ENCODE measurements at regions not wholly inside any gene's neighbourhood (a gene's known extent, or its start where the extent isn't known, plus 50 kb on each side); places are given as distances from the start of the nearest gene placed in this dataset.
A peak's percentile ranks its signal among the peaks of the same experiment; 100 is the strongest.

DNA sequence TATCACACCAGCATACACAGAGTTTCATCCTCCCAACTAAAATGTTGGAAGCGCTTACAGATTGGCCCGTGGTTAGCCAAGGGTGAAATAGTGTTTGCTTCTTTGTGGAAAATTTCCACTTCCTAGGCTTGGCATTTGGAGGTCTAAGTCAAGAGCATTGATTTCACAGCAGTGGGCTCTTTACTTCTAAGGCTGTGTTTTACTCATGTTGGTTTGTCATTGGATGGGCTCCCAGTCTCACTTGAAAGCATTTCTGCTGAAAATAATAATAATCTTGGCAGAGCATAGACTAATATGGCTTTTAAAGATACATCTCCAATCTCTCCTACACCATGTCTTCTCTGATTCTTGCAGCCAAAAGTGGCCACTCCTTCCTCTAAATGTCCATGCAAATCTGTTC is 82.9 kb downstream of the DYNAP start:
- peaks cover 0 to 10% (median 0%) of the 10 kb centered on the region in 11 donors for H3K9me3 ChIP-seq
- H3K27ac ChIP-seq, result no peak overlapping the region
- intact Hi-C loops (cut with DNase I), result loop anchor here in 9 of 10 donors (5.0 to 10.0 kb wide), 9 partner anchors 117 to 311 kb away; no protein-coding TSS in a partner anchor
- DNase-seq, result no peak
- H3K27me3 ChIP-seq, result no peaks in the 10 kb centered on the region
- no peaks in the 10 kb centered on the region for H3K4me1 ChIP-seq
- no peak overlapping the region for H3K4me3 ChIP-seq
- 90 to 92% methylated on average over 2 of the region's 2 CpGs for WGBS, 2 donors
- H3K36me3 ChIP-seq, result no peaks in the 10 kb centered on the region
- no peak for ATAC-seq
- no peak for TF ChIP-seq CTCF (IDR thresholded peaks at IDR 0.05)

- intact Hi-C loops (cut with DNase I), result loop anchor here in 6 of 10 donors (5.0 to 10.0 kb wide), 5 partner anchors 120 to 310 kb away; no protein-coding TSS in a partner anchor
- H3K4me3 ChIP-seq, result no peak overlapping the region
- no peaks in the 10 kb centered on the region for H3K36me3 ChIP-seq
- no peaks in the 10 kb centered on the region for H3K4me1 ChIP-seq
- H3K27ac ChIP-seq, result no peak overlapping the region
- TF ChIP-seq CTCF (IDR thresholded peaks at IDR 0.05), result no peak
- WGBS, 2 donors, result 48 to 62% methylated on average over 1 of the region's 1 CpG
- H3K27me3 ChIP-seq, result no peaks in the 10 kb centered on the region
- DNase-seq (no peak), ATAC-seq (no peak)
- H3K9me3 ChIP-seq, result peaks cover 0 to 10% (median 0%) of the 10 kb centered on the region in 11 donors
These were observed 84.0 kb downstream of the DYNAP start for GRCh38 chr18:54675076-54675475.

DNA sequence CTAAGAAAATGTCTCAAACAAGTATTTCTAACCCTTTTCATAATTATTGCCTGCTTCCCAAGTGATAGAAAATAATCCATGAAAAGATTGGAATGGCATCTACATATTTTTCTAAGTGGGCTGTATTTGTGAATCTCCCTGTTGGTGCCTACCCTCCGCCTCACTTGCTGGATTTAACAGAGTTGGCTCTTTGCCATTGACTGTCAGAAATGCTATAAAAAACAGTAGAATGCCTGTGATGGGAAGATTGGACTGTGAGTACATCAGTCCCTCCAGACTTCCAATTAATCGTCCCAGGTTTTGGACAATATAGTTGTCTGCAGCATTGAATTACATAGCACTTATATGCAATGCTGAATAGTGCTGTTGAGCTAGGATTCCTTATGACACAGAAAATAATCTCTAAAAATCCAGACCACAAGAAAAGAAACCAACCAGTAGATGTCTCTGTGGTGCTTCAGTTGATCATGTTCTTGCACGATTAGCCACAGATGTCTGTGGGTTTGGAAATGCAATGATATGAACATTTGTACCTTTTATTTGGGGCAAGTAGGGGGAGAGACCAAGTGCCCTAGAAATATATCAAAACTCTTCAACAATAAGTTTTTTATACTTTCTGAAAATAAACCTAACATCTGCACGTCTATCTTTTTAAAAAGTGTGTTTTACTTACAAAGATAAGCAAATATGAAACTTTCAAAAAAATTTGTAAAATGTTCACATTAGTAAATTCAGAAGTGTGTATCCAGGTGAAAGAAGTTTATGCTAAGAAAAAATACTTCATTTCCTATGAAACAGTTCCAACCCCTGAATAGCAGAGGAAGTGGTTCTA is 88.5 kb downstream of the DYNAP start:
- DNase-seq (peak in 1 of 2 donors; percentile 14), ATAC-seq (peak in 4 of 8 donors; percentile 35 to 61 (median 54))
- Histone ChIP-seq H3K27me3 (no peaks in the 10 kb centered on the region), H3K9me3 (peaks cover 0 to 10% (median 0%) of the 10 kb centered on the region in 11 donors), H3K36me3 (no peaks in the 10 kb centered on the region), H3K27ac (no peak overlapping the region), H3K4me1 (peaks cover 0 to 3% (median 0%) of the 10 kb centered on the region in 9 donors), H3K4me3 (no peak overlapping the region)
- TF ChIP-seq CTCF (IDR thresholded peaks at IDR 0.05), result peak in 8 of 9 donors; percentile 29 to 60 (median 48)
- intact Hi-C loops (cut with DNase I), result loop anchor here (1.0 to 10.0 kb wide), 7 partner anchors 125 to 305 kb away; no protein-coding TSS in a partner anchor
- WGBS, 2 donors, result 40 to 44% methylated on average over 4 of the region's 4 CpGs

- Histone ChIP-seq H3K27ac (no peak overlapping the region), H3K27me3 (no peaks in the 10 kb centered on the region), H3K4me3 (no peak overlapping the region), H3K36me3 (no peaks in the 10 kb centered on the region), H3K9me3 (no peaks in the 10 kb centered on the region), H3K4me1 (peaks cover 0 to 6% (median 0%) of the 10 kb centered on the region in 9 donors)
- ATAC-seq (peak in 1 of 8 donors; percentile 58), DNase-seq (no peak)
- TF ChIP-seq CTCF (IDR thresholded peaks at IDR 0.05), result no peak
- intact Hi-C loops (cut with DNase I), result loop anchor here in 3 of 10 donors (5.0 kb wide), 1 partner anchor 298 kb away; no protein-coding TSS in a partner anchor
- 24 to 30% methylated on average over 6 of the region's 6 CpGs for WGBS, 2 donors
These were observed 93.7 kb downstream of the DYNAP start for GRCh38 chr18:54684784-54685183.

Data from heart right ventricle (tissue), 16 donors.